CD4-positive, alpha-beta T cell treated with Interleukin-4 for 4 hours (primary cell): ENCODE measurements at regions not wholly inside any gene's neighbourhood (a gene's known extent, or its start where the extent isn't known, plus 50 kb on each side); places are given as distances from the start of the nearest gene placed in this dataset.

Experiments used
- DNase-seq: peaks from one replicate; pipeline ENCODE4 v3.0.0-alpha.2; 2020

GRCh38 chr22:47739291-47740015, 977.0 kb downstream of the TBC1D22A start:
- no peak for DNase-seq

GRCh38 chr22:47738472-47739013, 976.1 kb downstream of the TBC1D22A start:
- no peak for DNase-seq

- DNase-seq, result no peak
Observed at GRCh38 chr22:47736186-47737034, 974.0 kb downstream of the TBC1D22A start.

GRCh38 chr22:47734511-47734910, 972.1 kb downstream of the TBC1D22A start:
- no peak for DNase-seq

- no peak for DNase-seq
Observed at GRCh38 chr22:47727641-47728040, 965.2 kb downstream of the TBC1D22A start.

- DNase-seq, result no peak
Observed at GRCh38 chr22:47724751-47725150, 962.3 kb downstream of the TBC1D22A start.

- no peak for DNase-seq
Observed at GRCh38 chr22:47724030-47724429, 961.6 kb downstream of the TBC1D22A start.

GRCh38 chr22:47718337-47718736, 955.9 kb downstream of the TBC1D22A start:
- no peak for DNase-seq

- no peak for DNase-seq
Observed at GRCh38 chr22:47716890-47717615, 954.6 kb downstream of the TBC1D22A start.

GRCh38 chr22:47715866-47716578, 953.6 kb downstream of the TBC1D22A start:
- DNase-seq, result no peak

GRCh38 chr22:47713941-47714340, 951.5 kb downstream of the TBC1D22A start:
- DNase-seq, result no peak

GRCh38 chr22:47710135-47710534, 947.7 kb downstream of the TBC1D22A start:
- no peak for DNase-seq

GRCh38 chr22:47705350-47705749, 942.9 kb downstream of the TBC1D22A start:
- DNase-seq, result no peak

- no peak for DNase-seq
Observed at GRCh38 chr22:47698906-47699305, 936.5 kb downstream of the TBC1D22A start.

- no peak for DNase-seq
Observed at GRCh38 chr22:47697861-47698260, 935.4 kb downstream of the TBC1D22A start.

GRCh38 chr22:47696776-47697175, 934.3 kb downstream of the TBC1D22A start:
- no peak for DNase-seq

GRCh38 chr22:47695176-47695575, 932.7 kb downstream of the TBC1D22A start:
- DNase-seq, result no peak

- DNase-seq, result no peak
Observed at GRCh38 chr22:47694536-47695130, 932.2 kb downstream of the TBC1D22A start.

GRCh38 chr22:47693606-47694005, 931.2 kb downstream of the TBC1D22A start:
- DNase-seq, result no peak

GRCh38 chr22:47692811-47693210, 930.4 kb downstream of the TBC1D22A start:
- no peak for DNase-seq

GRCh38 chr22:47691152-47691895, 928.9 kb downstream of the TBC1D22A start:
- no peak for DNase-seq
